ENCODE measurements at regions not wholly inside any gene's neighbourhood (a gene's known extent, or its start where the extent isn't known, plus 50 kb on each side); places are given as distances from the start of the nearest gene placed in this dataset.
A peak's percentile ranks its signal among the peaks of the same experiment; 100 is the strongest.

DNA sequence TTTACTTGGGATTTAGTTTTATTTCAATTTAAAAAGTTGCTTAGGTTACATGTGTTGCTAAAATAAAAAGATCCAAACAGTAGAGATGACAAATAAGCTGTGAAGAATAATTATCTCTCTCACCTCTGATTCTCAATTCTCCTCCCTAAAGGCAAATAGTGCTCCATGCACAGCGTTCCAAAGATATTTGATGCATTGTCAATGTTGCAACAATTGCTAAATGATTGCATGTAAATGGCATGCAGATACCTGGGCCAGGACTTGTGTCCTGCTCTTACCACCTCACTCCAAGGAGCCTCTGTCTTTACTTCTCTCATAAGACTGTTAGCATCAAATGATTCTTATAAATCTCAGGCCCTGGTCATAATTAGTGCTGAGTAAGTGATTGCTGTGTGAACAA is 217.7 kb downstream of the SEC23IP start:
- Histone ChIP-seq H3K27me3 (no peaks in the 10 kb centered on the region), H3K36me3 (no peaks in the 10 kb centered on the region), H3K9me3 (no peaks in the 10 kb centered on the region), H3K27ac (no peak overlapping the region), H3K4me1 (no peaks in the 10 kb centered on the region), H3K4me3 (no peak overlapping the region)
- TF ChIP-seq POLR2A (IDR thresholded peaks at IDR 0.05): no peak
- TF ChIP-seq, protein P1, sequence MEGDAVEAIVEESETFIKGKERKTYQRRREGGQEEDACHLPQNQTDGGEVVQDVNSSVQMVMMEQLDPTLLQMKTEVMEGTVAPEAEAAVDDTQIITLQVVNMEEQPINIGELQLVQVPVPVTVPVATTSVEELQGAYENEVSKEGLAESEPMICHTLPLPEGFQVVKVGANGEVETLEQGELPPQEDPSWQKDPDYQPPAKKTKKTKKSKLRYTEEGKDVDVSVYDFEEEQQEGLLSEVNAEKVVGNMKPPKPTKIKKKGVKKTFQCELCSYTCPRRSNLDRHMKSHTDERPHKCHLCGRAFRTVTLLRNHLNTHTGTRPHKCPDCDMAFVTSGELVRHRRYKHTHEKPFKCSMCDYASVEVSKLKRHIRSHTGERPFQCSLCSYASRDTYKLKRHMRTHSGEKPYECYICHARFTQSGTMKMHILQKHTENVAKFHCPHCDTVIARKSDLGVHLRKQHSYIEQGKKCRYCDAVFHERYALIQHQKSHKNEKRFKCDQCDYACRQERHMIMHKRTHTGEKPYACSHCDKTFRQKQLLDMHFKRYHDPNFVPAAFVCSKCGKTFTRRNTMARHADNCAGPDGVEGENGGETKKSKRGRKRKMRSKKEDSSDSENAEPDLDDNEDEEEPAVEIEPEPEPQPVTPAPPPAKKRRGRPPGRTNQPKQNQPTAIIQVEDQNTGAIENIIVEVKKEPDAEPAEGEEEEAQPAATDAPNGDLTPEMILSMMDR (IDR thresholded peaks at IDR 0.05): no peak
- no peak for TF ChIP-seq POLR2AphosphoS5 (IDR thresholded peaks at IDR 0.05; ENCODE audit: insufficient read depth in 1 of 2, low read depth in 1 of 2)
- intact Hi-C loops (cut with DNase I): no loop called here
- no peak for DNase-seq (ENCODE audit: extremely low spot score in 2 of 2)

DNA sequence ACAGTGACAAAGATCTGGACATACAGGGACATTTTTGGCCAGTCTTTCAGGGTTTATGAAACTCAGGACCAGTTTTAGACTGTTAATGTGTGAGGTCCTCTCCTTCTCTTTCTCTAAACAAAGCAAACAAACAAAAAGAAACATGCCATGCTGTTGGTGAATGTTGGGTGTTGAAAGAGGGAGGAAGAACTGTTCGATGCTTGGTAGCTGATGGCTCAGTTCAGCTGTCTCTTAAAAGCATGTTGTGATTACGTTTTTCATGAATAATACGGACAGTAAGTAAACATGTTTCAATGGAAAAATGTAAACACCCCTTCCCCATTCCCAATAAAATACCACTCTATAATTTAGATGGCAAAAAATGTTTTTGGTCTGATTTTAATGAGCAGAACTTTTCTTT is 219.1 kb downstream of the SEC23IP start:
- TF ChIP-seq, protein P1 (IDR thresholded peaks at IDR 0.05): no peak
- TF ChIP-seq POLR2AphosphoS5 (IDR thresholded peaks at IDR 0.05; ENCODE audit: insufficient read depth in 1 of 2, low read depth in 1 of 2) (no peak), POLR2A (IDR thresholded peaks at IDR 0.05) (no peak)
- intact Hi-C loops (cut with DNase I): no loop called here
- Histone ChIP-seq H3K36me3 (no peaks in the 10 kb centered on the region), H3K27ac (no peak overlapping the region), H3K4me3 (no peak overlapping the region), H3K4me1 (no peaks in the 10 kb centered on the region), H3K9me3 (no peaks in the 10 kb centered on the region), H3K27me3 (no peaks in the 10 kb centered on the region)
- DNase-seq (ENCODE audit: extremely low spot score in 2 of 2): no peak

- Histone ChIP-seq H3K36me3 (no peaks in the 10 kb centered on the region), H3K9me3 (no peaks in the 10 kb centered on the region), H3K27me3 (no peaks in the 10 kb centered on the region), H3K27ac (no peak overlapping the region), H3K4me3 (no peak overlapping the region), H3K4me1 (no peaks in the 10 kb centered on the region)
- DNase-seq (ENCODE audit: extremely low spot score in 2 of 2): no peak
- intact Hi-C loops (cut with DNase I): no loop called here
- TF ChIP-seq POLR2A (IDR thresholded peaks at IDR 0.05) (no peak), POLR2AphosphoS5 (IDR thresholded peaks at IDR 0.05; ENCODE audit: insufficient read depth in 1 of 2, low read depth in 1 of 2) (no peak)
- TF ChIP-seq, protein P1 (IDR thresholded peaks at IDR 0.05): no peak
These were observed 220.3 kb downstream of the SEC23IP start for GRCh38 chr10:120112809-120113208.

DNA sequence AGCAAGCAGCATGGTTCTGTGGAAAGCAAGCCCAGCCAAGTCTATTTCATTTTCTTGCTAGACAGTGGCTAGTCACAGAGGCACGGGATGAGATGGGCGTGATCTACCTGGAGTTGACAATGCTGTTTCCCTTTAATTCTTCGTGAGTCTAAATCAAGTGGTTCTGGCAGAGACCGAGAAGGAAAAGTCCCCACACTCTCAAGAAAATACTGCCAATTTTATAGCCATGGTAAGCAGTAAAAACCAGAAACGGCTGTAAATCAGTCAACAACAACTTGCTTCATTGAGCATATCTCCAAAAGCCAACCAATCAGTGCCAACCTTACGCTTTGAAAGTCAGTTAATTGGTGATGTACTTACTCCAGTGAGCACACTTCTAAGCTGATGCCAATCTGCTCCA is 223.4 kb downstream of the SEC23IP start:
- H3K27me3 ChIP-seq: no peaks in the 10 kb centered on the region
- no peaks in the 10 kb centered on the region for H3K36me3 ChIP-seq
- TF ChIP-seq POLR2AphosphoS5 (IDR thresholded peaks at IDR 0.05; ENCODE audit: insufficient read depth in 1 of 2, low read depth in 1 of 2) (peak in 1 of 2 donors; percentile 35), POLR2A (IDR thresholded peaks at IDR 0.05) (no peak)
- H3K27ac ChIP-seq: no peak overlapping the region
- intact Hi-C loops (cut with DNase I): no loop called here
- H3K9me3 ChIP-seq: no peaks in the 10 kb centered on the region
- no peak overlapping the region for H3K4me3 ChIP-seq
- H3K4me1 ChIP-seq: no peaks in the 10 kb centered on the region
- no peak for DNase-seq (ENCODE audit: extremely low spot score in 2 of 2)

DNA sequence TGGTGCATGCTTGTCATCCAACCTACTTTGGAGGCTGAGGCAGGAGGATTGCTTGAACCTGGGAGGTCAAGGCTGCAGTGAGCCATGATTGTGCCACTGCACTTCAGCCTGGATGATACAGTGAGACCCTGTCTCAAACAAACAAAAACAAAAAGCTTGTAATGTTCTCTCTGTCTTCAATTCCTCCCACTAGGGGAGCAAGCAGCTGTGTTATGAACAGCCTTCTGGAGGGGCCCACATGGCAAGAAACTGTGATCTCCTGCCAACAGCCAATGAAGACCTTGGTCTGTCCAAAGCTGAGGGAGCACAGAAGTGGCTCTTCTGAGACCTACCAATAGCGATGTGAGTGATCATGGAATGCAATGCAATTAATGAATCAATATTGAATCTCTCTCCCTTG is 229.2 kb downstream of the SEC23IP start:
- Histone ChIP-seq H3K27ac (no peak overlapping the region), H3K4me1 (no peaks in the 10 kb centered on the region), H3K36me3 (no peaks in the 10 kb centered on the region), H3K9me3 (no peaks in the 10 kb centered on the region), H3K27me3 (no peaks in the 10 kb centered on the region), H3K4me3 (no peak overlapping the region)
- no peak for DNase-seq (ENCODE audit: extremely low spot score in 2 of 2)
- intact Hi-C loops (cut with DNase I): no loop called here
- TF ChIP-seq, protein P1 (IDR thresholded peaks at IDR 0.05): no peak
- TF ChIP-seq POLR2A (IDR thresholded peaks at IDR 0.05) (no peak), POLR2AphosphoS5 (IDR thresholded peaks at IDR 0.05; ENCODE audit: insufficient read depth in 1 of 2, low read depth in 1 of 2) (no peak)

GRCh38 chr10:120131183-120131582 is 238.7 kb downstream of the SEC23IP start:
- TF ChIP-seq, protein P1 (IDR thresholded peaks at IDR 0.05): no peak
- TF ChIP-seq POLR2A (IDR thresholded peaks at IDR 0.05) (no peak), POLR2AphosphoS5 (IDR thresholded peaks at IDR 0.05; ENCODE audit: insufficient read depth in 1 of 2, low read depth in 1 of 2) (no peak)
- H3K9me3 ChIP-seq: no peaks in the 10 kb centered on the region
- intact Hi-C loops (cut with DNase I): no loop called here

More at GRCh38 chr10:120131183-120131582, 238.7 kb downstream of the SEC23IP start:
- no peaks in the 10 kb centered on the region for H3K4me1 ChIP-seq
- no peaks in the 10 kb centered on the region for H3K36me3 ChIP-seq
- H3K4me3 ChIP-seq: no peak overlapping the region
- no peak overlapping the region for H3K27ac ChIP-seq
- DNase-seq (ENCODE audit: extremely low spot score in 2 of 2): no peak
- H3K27me3 ChIP-seq: no peaks in the 10 kb centered on the region
